Fibroblast of pulmonary artery (primary cell): ENCODE measurements at regions not wholly inside any gene's neighbourhood (a gene's known extent, or its start where the extent isn't known, plus 50 kb on each side); places are given as distances from the start of the nearest gene placed in this dataset.

Experiments
- DNase-seq: peaks from one replicate; pipeline ENCODE4 v3.0.0-alpha.2; 2010; ENCODE audit warnings: low read depth
- H3K4me3 ChIP-seq: replicated peaks from 2 replicates; pipeline ENCODE4 v1.5.1; 2011; ENCODE audit warnings: low read depth, mild to moderate bottlenecking, control low read depth, low read length, moderate library complexity
- CTCF ChIP-seq: IDR thresholded peaks from 2 replicates; pipeline ENCODE4 v1.5.1; 2011; ENCODE audit warnings: mild to moderate bottlenecking, control low read depth, low read length, inconsistent platforms; ENCODE audit errors: missing control alignments

- no peak for TF ChIP-seq CTCF
- DNase-seq = no peak
- H3K4me3 ChIP-seq = no peak overlapping the region
These were observed 567.1 kb downstream of the PPARGC1A start for GRCh38 chr4:23322732-23323131.

- no peak for TF ChIP-seq CTCF
- no peak overlapping the region for H3K4me3 ChIP-seq
- DNase-seq = no peak
These were observed 568.8 kb downstream of the PPARGC1A start for GRCh38 chr4:23320931-23321587.

DNA sequence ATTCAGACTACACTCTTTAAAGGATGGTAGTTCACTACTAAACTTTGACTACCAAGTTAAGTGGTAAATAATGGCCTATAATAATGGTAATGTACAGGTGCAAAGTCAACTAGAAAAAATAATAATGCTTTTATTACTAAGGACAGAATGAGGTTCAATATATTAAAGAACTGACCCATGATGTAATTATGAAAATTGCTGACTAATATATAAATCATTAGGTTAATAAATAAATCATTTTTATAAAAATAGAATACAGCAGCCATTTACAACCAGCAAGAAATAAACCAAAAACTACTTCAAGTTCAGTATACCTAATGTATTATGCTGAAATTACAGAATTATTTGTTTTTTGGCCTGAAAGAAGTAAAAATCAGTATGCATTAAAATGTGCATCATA is 577.2 kb downstream of the PPARGC1A start:
- no peak for DNase-seq
- TF ChIP-seq CTCF = no peak

DNA sequence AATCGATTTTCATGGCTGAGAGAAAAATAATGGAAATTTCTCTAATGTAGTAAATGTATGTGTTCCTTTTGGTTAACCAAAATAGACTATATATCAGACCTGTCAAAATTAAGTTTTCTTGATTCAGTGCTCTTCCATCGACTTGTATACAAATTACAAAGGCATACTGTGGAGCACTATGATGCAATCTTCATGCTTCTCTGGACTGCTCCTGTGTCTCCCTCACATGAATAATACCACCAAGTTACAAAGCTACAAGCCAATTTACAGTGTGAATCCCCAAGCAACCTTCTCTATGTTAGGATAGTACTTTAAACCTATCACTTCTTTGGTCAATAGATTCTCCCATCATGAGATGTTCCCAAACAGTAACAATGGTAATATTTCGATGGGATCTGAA is 577.9 kb downstream of the PPARGC1A start:
- TF ChIP-seq CTCF = no peak
- H3K4me3 ChIP-seq = no peak overlapping the region
- no peak for DNase-seq

More for the DNA sequence above, 577.2 kb downstream of the PPARGC1A start:
- no peak overlapping the region for H3K4me3 ChIP-seq

- DNase-seq = peak; percentile 11
- TF ChIP-seq CTCF = no peak
- H3K4me3 ChIP-seq = no peak overlapping the region
These were observed 584.8 kb downstream of the PPARGC1A start for GRCh38 chr4:23305026-23305425.

DNA sequence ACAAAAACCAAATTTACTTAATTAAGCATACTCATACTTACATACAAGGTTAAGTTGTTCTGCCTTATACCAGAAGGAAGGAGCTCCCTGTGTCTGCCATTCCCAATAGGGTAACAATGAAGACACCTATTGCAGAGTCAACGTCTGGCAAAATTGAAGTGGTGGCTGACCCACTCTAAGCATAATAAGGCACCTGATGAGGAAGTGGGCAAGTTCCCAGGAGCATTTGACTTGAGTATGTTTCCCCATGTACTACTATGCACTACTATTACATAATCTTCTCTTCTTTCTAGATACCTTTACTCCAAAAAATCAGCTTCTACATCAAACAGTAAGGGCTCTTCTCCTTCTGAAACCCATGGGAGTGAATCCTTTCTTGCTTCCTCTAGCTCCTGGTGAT is 591.5 kb downstream of the PPARGC1A start:
- no peak for DNase-seq
- no peak overlapping the region for H3K4me3 ChIP-seq
- TF ChIP-seq CTCF = no peak

DNA sequence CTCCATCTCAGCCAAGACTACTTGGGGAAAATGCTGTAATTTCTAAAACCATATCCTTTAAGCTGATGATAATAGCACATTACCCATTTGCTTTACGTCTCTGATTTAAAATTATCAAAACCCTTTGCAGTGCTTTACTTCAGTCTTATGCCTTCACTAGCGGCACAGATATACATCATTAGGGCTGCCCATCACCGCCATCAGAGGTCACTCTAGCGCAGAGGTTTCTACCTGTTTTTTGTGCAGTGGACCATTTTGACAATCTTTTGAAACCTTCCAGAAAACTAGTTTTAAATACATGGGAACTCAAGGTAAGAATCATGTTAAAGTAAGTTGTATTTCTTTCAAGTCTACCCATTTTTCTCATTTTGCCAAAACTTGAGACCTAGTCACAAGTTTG is 592.5 kb downstream of the PPARGC1A start:
- no peak overlapping the region for H3K4me3 ChIP-seq
- no peak for TF ChIP-seq CTCF
- no peak for DNase-seq
